ENCODE measurements at regions not wholly inside any gene's neighbourhood (a gene's known extent, or its start where the extent isn't known, plus 50 kb on each side); places are given as distances from the start of the nearest gene placed in this dataset.

DNA sequence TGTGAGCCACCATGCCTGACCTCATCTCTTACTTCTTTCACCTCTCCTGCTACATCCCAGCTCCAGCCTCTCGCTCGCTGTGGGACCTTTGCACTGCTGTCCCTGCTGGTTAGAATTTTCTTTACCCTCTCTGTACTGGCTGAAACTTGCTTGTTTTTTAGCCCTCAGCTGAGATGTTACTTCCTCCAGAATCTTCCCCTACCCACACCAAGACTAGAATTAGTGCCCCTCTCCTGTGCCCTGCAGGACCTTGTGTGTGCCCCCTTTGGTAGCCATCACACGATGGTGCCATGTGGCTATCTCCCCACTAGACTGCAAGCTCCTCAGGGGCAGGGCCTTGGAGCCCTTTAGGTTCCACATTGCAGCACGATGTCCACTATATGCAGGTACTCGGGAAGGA is 84.1 kb downstream of the AIPL1 start:
- TF ChIP-seq CEBPB (IDR thresholded peaks at IDR 0.05) = no peak
- TF ChIP-seq RAD21 (IDR thresholded peaks at IDR 0.05; ENCODE audit: low read depth) = no peak
- TF ChIP-seq YY1 (IDR thresholded peaks at IDR 0.05; ENCODE audit: low read depth) = no peak
- no peak for TF ChIP-seq TEAD4 (IDR thresholded peaks at IDR 0.05)
